ENCODE measurements at regions not wholly inside any gene's neighbourhood (a gene's known extent, or its start where the extent isn't known, plus 50 kb on each side); places are given as distances from the start of the nearest gene placed in this dataset.

DNA sequence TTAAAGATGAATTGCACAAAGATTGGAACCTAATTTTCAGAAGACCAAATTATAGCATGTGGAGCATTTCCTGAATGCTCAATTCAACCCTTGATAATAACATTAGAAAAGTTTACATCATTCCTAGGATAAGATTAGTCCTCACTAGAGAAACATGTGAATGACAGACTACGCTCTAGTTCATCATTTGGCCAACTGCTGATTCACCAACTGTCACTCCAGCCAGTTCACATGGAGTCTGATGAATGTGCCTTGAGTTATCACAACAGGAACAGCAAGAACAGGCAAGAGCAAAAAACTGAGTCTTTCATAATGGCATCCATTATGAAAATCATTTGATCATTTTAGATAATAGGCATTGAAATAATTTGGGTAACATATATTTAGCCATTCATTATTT lies 415.9 kb downstream of the PTPRC start:
- Histone ChIP-seq H4K20me1 (ENCODE audit: insufficient read depth, low read length) (no peaks in the 10 kb centered on the region), H3K4me2 (ENCODE audit: low read length) (no peak overlapping the region)
- TF ChIP-seq, protein P1, sequence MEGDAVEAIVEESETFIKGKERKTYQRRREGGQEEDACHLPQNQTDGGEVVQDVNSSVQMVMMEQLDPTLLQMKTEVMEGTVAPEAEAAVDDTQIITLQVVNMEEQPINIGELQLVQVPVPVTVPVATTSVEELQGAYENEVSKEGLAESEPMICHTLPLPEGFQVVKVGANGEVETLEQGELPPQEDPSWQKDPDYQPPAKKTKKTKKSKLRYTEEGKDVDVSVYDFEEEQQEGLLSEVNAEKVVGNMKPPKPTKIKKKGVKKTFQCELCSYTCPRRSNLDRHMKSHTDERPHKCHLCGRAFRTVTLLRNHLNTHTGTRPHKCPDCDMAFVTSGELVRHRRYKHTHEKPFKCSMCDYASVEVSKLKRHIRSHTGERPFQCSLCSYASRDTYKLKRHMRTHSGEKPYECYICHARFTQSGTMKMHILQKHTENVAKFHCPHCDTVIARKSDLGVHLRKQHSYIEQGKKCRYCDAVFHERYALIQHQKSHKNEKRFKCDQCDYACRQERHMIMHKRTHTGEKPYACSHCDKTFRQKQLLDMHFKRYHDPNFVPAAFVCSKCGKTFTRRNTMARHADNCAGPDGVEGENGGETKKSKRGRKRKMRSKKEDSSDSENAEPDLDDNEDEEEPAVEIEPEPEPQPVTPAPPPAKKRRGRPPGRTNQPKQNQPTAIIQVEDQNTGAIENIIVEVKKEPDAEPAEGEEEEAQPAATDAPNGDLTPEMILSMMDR (IDR thresholded peaks at IDR 0.05; ENCODE audit: low read length) = no peak
- no peak for TF ChIP-seq EZH2 (IDR thresholded peaks at IDR 0.05; ENCODE audit: borderline replicate concordance, low read length)

DNA sequence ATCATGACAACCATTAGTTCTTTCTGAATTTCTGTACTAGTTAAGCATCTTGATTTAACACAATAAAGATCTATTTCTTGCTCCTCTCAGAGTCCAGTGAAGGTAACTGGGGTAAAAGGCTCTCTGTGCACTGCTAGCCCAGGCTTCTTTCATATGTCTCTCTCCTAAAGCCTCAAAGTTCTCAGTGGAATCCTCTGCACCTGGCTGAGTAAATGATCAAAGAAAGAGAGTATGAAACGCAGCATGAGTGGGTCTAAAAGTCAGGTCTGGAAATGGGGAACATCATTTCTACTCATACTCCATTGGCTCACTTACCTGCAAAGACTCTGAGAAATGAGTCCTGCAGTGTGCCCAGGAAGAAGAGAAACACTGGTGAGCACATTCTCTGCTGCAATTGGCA lies 418.5 kb downstream of the PTPRC start:
- Histone ChIP-seq H3K79me2 (ENCODE audit: insufficient read depth, low read length) (no peaks in the 10 kb centered on the region), H3K27ac (ENCODE audit: low read depth, low read length, poor library complexity, severe bottlenecking) (no peak overlapping the region), H3K36me3 (ENCODE audit: insufficient read depth, low read length) (no peaks in the 10 kb centered on the region), H2AFZ (ENCODE audit: low read length) (no peak overlapping the region), H3K9ac (ENCODE audit: low read length) (no peak overlapping the region), H4K20me1 (ENCODE audit: insufficient read depth, low read length) (no peaks in the 10 kb centered on the region), H3K27me3 (ENCODE audit: insufficient read depth, low read length) (no peaks in the 10 kb centered on the region), H3K9me2 (ENCODE audit: low read depth, low read length) (no peaks in the 10 kb centered on the region), H3K4me1 (ENCODE audit: insufficient read depth, low read length, severe bottlenecking) (peaks cover 11% of the 10 kb centered on the region), H3K4me3 (ENCODE audit: low read depth, low read length, poor library complexity, severe bottlenecking) (no peak overlapping the region), H3K4me2 (ENCODE audit: low read length) (no peak overlapping the region), H3K9me3 (ENCODE audit: low read length) (0 out of 2 replicates have a peak, but pooled peaks cover 3% of the 10 kb centered on the region), H3F3A (ENCODE audit: insufficient read depth, low read length) (no peaks in the 10 kb centered on the region)
- TF ChIP-seq, protein P1 (IDR thresholded peaks at IDR 0.05; ENCODE audit: low read length) = no peak
- no peak for TF ChIP-seq EZH2 (IDR thresholded peaks at IDR 0.05; ENCODE audit: borderline replicate concordance, low read length)

More for the DNA sequence above, 415.9 kb downstream of the PTPRC start:
- peaks cover 11% of the 10 kb centered on the region for H3K4me1 ChIP-seq (ENCODE audit: insufficient read depth, low read length, severe bottlenecking)
- H3K9me3 ChIP-seq (ENCODE audit: low read length) = peaks cover 21% of the 10 kb centered on the region
- H3K4me3 ChIP-seq (ENCODE audit: low read depth, low read length, poor library complexity, severe bottlenecking) = no peak overlapping the region
- H3K36me3 ChIP-seq (ENCODE audit: insufficient read depth, low read length) = no peaks in the 10 kb centered on the region
- no peaks in the 10 kb centered on the region for H3F3A ChIP-seq (ENCODE audit: insufficient read depth, low read length)
- no peaks in the 10 kb centered on the region for H3K9me2 ChIP-seq (ENCODE audit: low read depth, low read length)
- no peaks in the 10 kb centered on the region for H3K27me3 ChIP-seq (ENCODE audit: insufficient read depth, low read length)
- H2AFZ ChIP-seq (ENCODE audit: low read length) = peak overlapping the region; percentile 49; the same call in 1 of the 2 replicates
- no peaks in the 10 kb centered on the region for H3K79me2 ChIP-seq (ENCODE audit: insufficient read depth, low read length)
- H3K27ac ChIP-seq (ENCODE audit: low read depth, low read length, poor library complexity, severe bottlenecking) = no peak overlapping the region
- no peak overlapping the region for H3K9ac ChIP-seq (ENCODE audit: low read length)

DNA sequence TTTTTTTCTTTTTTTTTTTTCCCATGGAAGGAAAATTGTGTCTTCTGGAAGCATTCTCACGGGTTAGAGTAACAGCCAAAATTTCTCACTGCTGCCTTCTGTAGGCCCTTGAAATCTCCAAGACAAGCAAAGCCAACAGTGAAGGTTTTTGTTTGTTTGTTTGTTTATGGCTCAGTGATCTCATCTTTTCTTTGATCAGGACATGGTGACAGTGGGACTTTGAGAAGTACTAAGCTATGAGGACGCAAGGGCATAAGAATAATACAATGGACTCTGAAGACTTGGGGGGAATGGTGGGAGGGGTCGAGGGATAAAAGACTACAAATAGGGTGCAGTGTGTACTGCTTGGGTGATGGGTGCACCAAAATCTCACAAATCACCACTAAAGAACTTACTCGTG lies 419.4 kb downstream of the PTPRC start:
- Histone ChIP-seq H3K9ac (ENCODE audit: low read length) (no peak overlapping the region), H2AFZ (ENCODE audit: low read length) (0 out of 2 replicates have a peak overlapping the region, but pooled peaks have one; percentile 48), H4K20me1 (ENCODE audit: insufficient read depth, low read length) (no peaks in the 10 kb centered on the region), H3K27me3 (ENCODE audit: insufficient read depth, low read length) (no peaks in the 10 kb centered on the region), H3K9me3 (ENCODE audit: low read length) (0 out of 2 replicates have a peak, but pooled peaks cover 3% of the 10 kb centered on the region), H3K4me1 (ENCODE audit: insufficient read depth, low read length, severe bottlenecking) (peaks cover 11% of the 10 kb centered on the region), H3K79me2 (ENCODE audit: insufficient read depth, low read length) (no peaks in the 10 kb centered on the region), H3F3A (ENCODE audit: insufficient read depth, low read length) (no peaks in the 10 kb centered on the region), H3K4me2 (ENCODE audit: low read length) (no peak overlapping the region), H3K36me3 (ENCODE audit: insufficient read depth, low read length) (no peaks in the 10 kb centered on the region), H3K4me3 (ENCODE audit: low read depth, low read length, poor library complexity, severe bottlenecking) (no peak overlapping the region), H3K27ac (ENCODE audit: low read depth, low read length, poor library complexity, severe bottlenecking) (no peak overlapping the region), H3K9me2 (ENCODE audit: low read depth, low read length) (no peaks in the 10 kb centered on the region)
- TF ChIP-seq, protein P1 (IDR thresholded peaks at IDR 0.05; ENCODE audit: low read length) = no peak
- TF ChIP-seq EZH2 (IDR thresholded peaks at IDR 0.05; ENCODE audit: borderline replicate concordance, low read length) = no peak

Data from OCI-LY1 (cell line).